Muscle of leg (tissue), 3 donors: ENCODE measurements at regions not wholly inside any gene's neighbourhood (a gene's known extent, or its start where the extent isn't known, plus 50 kb on each side); places are given as distances from the start of the nearest gene placed in this dataset.

Source experiments
- DNase-seq: peaks from one replicate; pipeline ENCODE4 v3.0.0; 2013
- H3K27ac ChIP-seq: one replicate; pipeline ENCODE4 v1.5.1; 2013; ENCODE audit warnings: mild to moderate bottlenecking, low read length, control low read depth
- H3K27me3 ChIP-seq: one replicate; pipeline ENCODE4 v1.6.1; 2013; ENCODE audit warnings: low read length; ENCODE audit not compliant: control insufficient read depth, insufficient read depth
- H3K36me3 ChIP-seq: one replicate; pipeline ENCODE4 v1.6.1; 2013; ENCODE audit warnings: low read length; ENCODE audit not compliant: control insufficient read depth, insufficient read depth
- H3K4me1 ChIP-seq: one replicate; pipeline ENCODE4 v1.6.1; 2013; ENCODE audit warnings: low read length; ENCODE audit not compliant: control insufficient read depth, insufficient read depth
- H3K4me3 ChIP-seq: one replicate; pipeline ENCODE4 v1.5.1; 2013; ENCODE audit warnings: low read length, control low read depth
- H3K9me3 ChIP-seq: replicated peaks from 2 replicates; pipeline ENCODE4 v1.6.1; 2013; ENCODE audit warnings: low read depth, low read length; ENCODE audit not compliant: control insufficient read depth
- WGBS: methylation state at CpG from one replicate; pipeline ENCODE4 v1.1.5; 2013; ENCODE audit warnings: missing lambda C conversion rate; ENCODE audit not compliant: insufficient coverage; 5-methylcytosine and 5-hydroxymethylcytosine counted together

- no peak overlapping the region for H3K27ac ChIP-seq
- H3K36me3 ChIP-seq = no peaks in the 10 kb centered on the region
- WGBS = 89% methylated on average over 1 of the region's 1 CpG
- DNase-seq = no peak
- H3K9me3 ChIP-seq = no peaks in the 10 kb centered on the region
- H3K27me3 ChIP-seq = no peaks in the 10 kb centered on the region
- H3K4me3 ChIP-seq = no peak overlapping the region
- H3K4me1 ChIP-seq = no peaks in the 10 kb centered on the region
Measured at GRCh38 chr3:35044190-35044589, 595.1 kb upstream of the ARPP21 start.

DNA sequence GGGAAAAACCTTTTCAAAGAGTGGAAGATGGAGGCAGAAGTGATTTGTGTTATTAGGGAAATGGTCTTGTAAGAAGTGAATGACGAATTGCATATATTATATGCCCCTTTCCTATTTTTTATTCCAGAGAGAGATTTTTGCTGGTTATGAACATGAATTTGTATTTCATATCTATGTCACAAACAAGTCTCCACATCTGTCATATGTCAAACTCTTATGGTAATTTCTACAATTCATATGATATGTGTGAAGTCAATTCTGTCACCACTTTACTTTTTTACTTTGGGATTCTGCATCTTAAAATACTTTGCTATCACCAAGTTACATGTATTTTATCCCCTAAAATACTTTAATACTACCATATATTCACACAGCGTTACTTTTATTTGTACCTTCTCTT lies 594.2 kb upstream of the ARPP21 start:
- Histone ChIP-seq H3K36me3 (no peaks in the 10 kb centered on the region), H3K4me1 (no peaks in the 10 kb centered on the region), H3K4me3 (no peak overlapping the region), H3K27ac (no peak overlapping the region), H3K9me3 (no peaks in the 10 kb centered on the region), H3K27me3 (no peaks in the 10 kb centered on the region)
- DNase-seq = no peak
- 80% methylated on average over 1 of the region's 2 CpGs for WGBS

GRCh38 chr3:35064761-35065160 lies 574.6 kb upstream of the ARPP21 start:
- DNase-seq = no peak
- H3K27ac ChIP-seq = no peak overlapping the region
- H3K27me3 ChIP-seq = no peaks in the 10 kb centered on the region
- no peak overlapping the region for H3K4me3 ChIP-seq
- no peaks in the 10 kb centered on the region for H3K9me3 ChIP-seq
- H3K36me3 ChIP-seq = no peaks in the 10 kb centered on the region
- 55% methylated on average over 3 of the region's 5 CpGs for WGBS
- no peaks in the 10 kb centered on the region for H3K4me1 ChIP-seq

DNA sequence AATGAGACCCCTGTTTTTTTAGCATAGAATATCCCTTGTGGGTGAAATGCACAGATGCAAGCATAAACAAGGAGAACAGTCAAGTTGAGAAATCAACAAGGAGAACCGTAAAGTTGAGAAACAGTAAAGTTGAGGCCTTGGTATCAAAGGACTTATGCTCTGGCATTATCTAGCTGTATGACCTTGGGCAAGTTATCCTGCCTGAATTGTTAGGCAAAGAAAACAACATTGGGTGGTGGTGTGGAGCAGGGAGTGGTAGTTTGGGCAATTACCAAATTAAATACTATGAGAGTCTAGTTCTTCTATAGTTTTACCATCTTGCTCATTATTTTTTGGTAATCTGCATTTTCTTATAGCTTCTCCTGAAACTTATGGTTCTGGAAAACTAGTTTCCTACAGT lies 573.4 kb upstream of the ARPP21 start:
- DNase-seq = no peak
- Histone ChIP-seq H3K4me1 (no peaks in the 10 kb centered on the region), H3K27me3 (no peaks in the 10 kb centered on the region), H3K9me3 (no peaks in the 10 kb centered on the region), H3K4me3 (no peak overlapping the region), H3K36me3 (no peaks in the 10 kb centered on the region), H3K27ac (no peak overlapping the region)
- 89% methylated on average over 1 of the region's 1 CpG for WGBS

GRCh38 chr3:35067750-35068149 lies 571.6 kb upstream of the ARPP21 start:
- Histone ChIP-seq H3K4me1 (no peaks in the 10 kb centered on the region), H3K4me3 (no peak overlapping the region), H3K9me3 (no peaks in the 10 kb centered on the region), H3K27me3 (no peaks in the 10 kb centered on the region), H3K36me3 (no peaks in the 10 kb centered on the region), H3K27ac (no peak overlapping the region)
- WGBS = no CpG with 5 or more reads among the region's 7 CpGs
- no peak for DNase-seq

DNA sequence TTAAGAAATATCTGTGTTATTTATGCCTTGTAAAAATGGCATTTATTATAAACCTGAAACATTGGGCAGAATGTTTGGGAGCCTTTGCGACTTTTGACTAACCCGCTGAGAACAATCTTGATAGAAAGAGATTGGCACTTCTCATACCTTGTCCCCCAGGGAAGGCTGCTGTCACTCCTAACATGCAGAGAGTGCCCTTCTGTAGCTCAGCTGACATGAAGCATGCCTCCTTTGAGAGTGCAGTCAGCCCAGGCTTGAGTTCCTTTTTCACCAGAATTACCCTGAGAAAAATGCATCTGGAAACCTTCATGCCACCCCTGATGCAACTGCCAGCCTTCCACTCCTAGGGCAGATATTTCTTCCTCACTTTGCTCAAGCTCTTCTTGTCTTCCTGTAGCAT lies 569.2 kb upstream of the ARPP21 start:
- Histone ChIP-seq H3K27me3 (no peaks in the 10 kb centered on the region), H3K4me1 (no peaks in the 10 kb centered on the region), H3K27ac (no peak overlapping the region), H3K36me3 (no peaks in the 10 kb centered on the region), H3K4me3 (no peak overlapping the region), H3K9me3 (no peaks in the 10 kb centered on the region)
- no peak for DNase-seq
- 86% methylated on average over 2 of the region's 2 CpGs for WGBS

DNA sequence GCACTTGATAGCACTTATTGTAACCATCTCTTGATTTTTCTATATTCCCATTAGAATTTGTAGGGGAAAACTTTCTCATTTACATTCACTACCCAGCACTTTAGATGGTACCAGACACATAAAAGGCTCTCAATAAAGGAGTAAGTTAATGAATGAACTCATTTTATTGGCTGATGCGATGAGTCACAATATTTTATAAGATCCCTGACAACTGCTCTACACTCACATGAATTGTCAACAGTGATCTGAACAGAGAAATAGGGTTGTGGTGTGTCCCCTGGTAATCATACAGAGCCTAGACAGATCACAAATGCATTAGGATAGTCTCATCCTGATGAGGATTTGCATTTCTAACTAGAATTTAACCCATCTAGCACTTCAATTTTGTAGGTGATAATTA lies 567.6 kb upstream of the ARPP21 start:
- Histone ChIP-seq H3K36me3 (no peaks in the 10 kb centered on the region), H3K27me3 (no peaks in the 10 kb centered on the region), H3K4me1 (no peaks in the 10 kb centered on the region), H3K27ac (no peak overlapping the region), H3K4me3 (no peak overlapping the region), H3K9me3 (no peaks in the 10 kb centered on the region)
- no peak for DNase-seq
- WGBS = no CpG with 5 or more reads among the region's 1 CpG

DNA sequence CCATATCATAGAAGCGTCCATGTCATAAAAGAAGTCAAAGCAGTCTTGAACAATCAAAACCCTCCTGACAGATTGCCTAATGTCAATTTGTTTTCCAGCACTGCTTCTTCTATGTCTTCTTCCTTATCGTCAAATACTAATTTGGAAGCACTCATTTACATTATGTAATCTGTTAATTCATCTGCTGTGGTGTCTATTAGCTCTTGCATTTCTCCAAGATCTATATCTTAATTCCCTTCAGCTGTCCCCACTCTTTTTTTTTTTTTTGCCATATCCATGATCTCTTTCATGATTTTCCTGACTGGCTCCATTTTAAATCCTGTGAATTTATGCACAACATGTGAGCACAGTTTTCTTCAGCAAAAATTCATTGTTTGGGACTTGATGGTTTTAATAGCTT lies 560.5 kb upstream of the ARPP21 start:
- Histone ChIP-seq H3K27ac (no peak overlapping the region), H3K27me3 (no peaks in the 10 kb centered on the region), H3K4me3 (no peak overlapping the region), H3K36me3 (no peaks in the 10 kb centered on the region), H3K4me1 (no peaks in the 10 kb centered on the region), H3K9me3 (no peaks in the 10 kb centered on the region)
- 100% methylated on average over 1 of the region's 2 CpGs for WGBS
- no peak for DNase-seq

GRCh38 chr3:35079403-35079802 lies 559.9 kb upstream of the ARPP21 start:
- Histone ChIP-seq H3K4me1 (no peaks in the 10 kb centered on the region), H3K27me3 (no peaks in the 10 kb centered on the region), H3K36me3 (no peaks in the 10 kb centered on the region), H3K4me3 (no peak overlapping the region), H3K9me3 (no peaks in the 10 kb centered on the region), H3K27ac (no peak overlapping the region)
- DNase-seq = no peak
- no CpG with 5 or more reads among the region's 1 CpG for WGBS

DNA sequence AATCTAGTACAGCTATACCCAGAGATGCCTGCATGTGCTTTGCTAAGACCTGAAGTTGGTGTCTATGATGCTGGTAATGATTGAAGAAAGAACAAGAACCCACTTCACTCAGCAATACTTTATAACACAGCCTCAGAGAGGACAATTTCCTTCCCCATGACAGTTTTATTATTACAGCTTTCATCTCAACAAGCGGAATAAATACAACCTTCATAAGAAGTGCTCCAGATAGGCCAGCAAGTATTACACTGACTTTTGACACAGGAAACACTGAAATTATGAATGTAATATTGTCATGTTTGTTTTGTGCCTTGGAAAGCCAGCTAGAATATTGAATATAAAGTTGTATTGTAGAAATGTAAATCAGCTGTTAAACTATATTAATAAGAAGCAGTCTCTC lies 557.4 kb upstream of the ARPP21 start:
- no peaks in the 10 kb centered on the region for H3K27me3 ChIP-seq
- no CpG with 5 or more reads among the region's 1 CpG for WGBS
- H3K9me3 ChIP-seq = no peaks in the 10 kb centered on the region
- H3K4me3 ChIP-seq = no peak overlapping the region
- H3K36me3 ChIP-seq = no peaks in the 10 kb centered on the region
- no peak overlapping the region for H3K27ac ChIP-seq
- no peaks in the 10 kb centered on the region for H3K4me1 ChIP-seq
- DNase-seq = no peak

GRCh38 chr3:35088943-35089342 lies 550.4 kb upstream of the ARPP21 start:
- 83% methylated on average over 1 of the region's 1 CpG for WGBS
- no peak for DNase-seq
- no peak overlapping the region for H3K4me3 ChIP-seq
- H3K27ac ChIP-seq = no peak overlapping the region
- H3K4me1 ChIP-seq = no peaks in the 10 kb centered on the region
- peaks cover 8% of the 10 kb centered on the region for H3K9me3 ChIP-seq
- H3K36me3 ChIP-seq = no peaks in the 10 kb centered on the region
- H3K27me3 ChIP-seq = no peaks in the 10 kb centered on the region
